ENCODE measurements at regions not wholly inside any gene's neighbourhood (a gene's known extent, or its start where the extent isn't known, plus 50 kb on each side); places are given as distances from the start of the nearest gene placed in this dataset.

DNA sequence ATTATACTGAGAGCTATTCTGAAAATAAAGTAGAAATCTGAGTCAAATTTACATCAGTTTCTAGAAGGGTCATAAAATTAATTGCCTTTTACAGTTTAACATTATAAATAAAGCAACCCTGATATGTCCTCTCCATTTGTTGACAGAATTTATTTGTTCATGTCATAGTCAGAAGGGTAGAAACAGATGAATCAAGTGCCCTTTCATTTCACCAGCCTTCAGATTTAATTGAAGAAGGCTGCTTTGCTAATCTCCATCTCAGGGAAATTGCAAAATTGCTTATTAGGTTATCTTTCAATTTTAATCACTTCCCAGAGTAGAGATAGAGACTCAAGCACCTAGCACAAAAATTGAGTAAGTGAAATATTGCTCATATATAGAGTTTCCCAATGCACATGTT is 76.8 kb downstream of the ATXN7L3B start:
- no peaks in the 10 kb centered on the region for H3K9me3 ChIP-seq (ENCODE audit: control insufficient read depth in 1 of 2, insufficient read depth in 1 of 2, low read length in 2 of 2)
- no peak overlapping the region for H3K4me3 ChIP-seq (ENCODE audit: low read length)
- no peaks in the 10 kb centered on the region for H3K27me3 ChIP-seq (ENCODE audit: control insufficient read depth in 1 of 2, insufficient read depth in 2 of 2, low read length in 2 of 2)
- Mint-ChIP-seq H3K4me1 (ENCODE audit: low read depth) (no peaks in the 10 kb centered on the region), H3K4me3 (no peak overlapping the region), H3K27me3 (no peaks in the 10 kb centered on the region), H3K9me3 (no peaks in the 10 kb centered on the region), H3K27ac (no peak overlapping the region), H3K36me3 (ENCODE audit: low read depth) (no peaks in the 10 kb centered on the region)
- H3K4me1 ChIP-seq (ENCODE audit: insufficient read depth, low read length): no peaks in the 10 kb centered on the region
- ChIA-PET POLR2A (no interaction called here), CTCF (no interaction called here)
- no peak for ATAC-seq (ENCODE audit: poor library complexity)
- no peak for DNase-seq
- no peaks in the 10 kb centered on the region for H3K36me3 ChIP-seq (ENCODE audit: insufficient read depth, low read length)
- intact Hi-C loops (cut with DNase I, micrococcal nuclease): no loop called here
- TF ChIP-seq, protein P1, sequence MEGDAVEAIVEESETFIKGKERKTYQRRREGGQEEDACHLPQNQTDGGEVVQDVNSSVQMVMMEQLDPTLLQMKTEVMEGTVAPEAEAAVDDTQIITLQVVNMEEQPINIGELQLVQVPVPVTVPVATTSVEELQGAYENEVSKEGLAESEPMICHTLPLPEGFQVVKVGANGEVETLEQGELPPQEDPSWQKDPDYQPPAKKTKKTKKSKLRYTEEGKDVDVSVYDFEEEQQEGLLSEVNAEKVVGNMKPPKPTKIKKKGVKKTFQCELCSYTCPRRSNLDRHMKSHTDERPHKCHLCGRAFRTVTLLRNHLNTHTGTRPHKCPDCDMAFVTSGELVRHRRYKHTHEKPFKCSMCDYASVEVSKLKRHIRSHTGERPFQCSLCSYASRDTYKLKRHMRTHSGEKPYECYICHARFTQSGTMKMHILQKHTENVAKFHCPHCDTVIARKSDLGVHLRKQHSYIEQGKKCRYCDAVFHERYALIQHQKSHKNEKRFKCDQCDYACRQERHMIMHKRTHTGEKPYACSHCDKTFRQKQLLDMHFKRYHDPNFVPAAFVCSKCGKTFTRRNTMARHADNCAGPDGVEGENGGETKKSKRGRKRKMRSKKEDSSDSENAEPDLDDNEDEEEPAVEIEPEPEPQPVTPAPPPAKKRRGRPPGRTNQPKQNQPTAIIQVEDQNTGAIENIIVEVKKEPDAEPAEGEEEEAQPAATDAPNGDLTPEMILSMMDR (IDR thresholded peaks at IDR 0.05): no peak
- H3K27ac ChIP-seq (ENCODE audit: low read depth in 1 of 2, low read length in 2 of 2): no peak overlapping the region

GRCh38 chr12:74619084-74619483 is 81.4 kb downstream of the ATXN7L3B start:
- DNase-seq (no peak), ATAC-seq (ENCODE audit: poor library complexity) (no peak)
- intact Hi-C loops (cut with DNase I, micrococcal nuclease): no loop called here
- TF ChIP-seq, protein P1 (IDR thresholded peaks at IDR 0.05): no peak
- Mint-ChIP-seq H3K4me1 (ENCODE audit: low read depth) (no peaks in the 10 kb centered on the region), H3K27me3 (no peaks in the 10 kb centered on the region), H3K4me3 (no peak overlapping the region), H3K27ac (no peak overlapping the region), H3K9me3 (no peaks in the 10 kb centered on the region), H3K36me3 (ENCODE audit: low read depth) (no peaks in the 10 kb centered on the region)
- no peak overlapping the region for H3K27ac ChIP-seq (ENCODE audit: low read depth in 1 of 2, low read length in 2 of 2)
- ChIA-PET CTCF (no interaction called here), POLR2A (no interaction called here)
- H3K27me3 ChIP-seq (ENCODE audit: control insufficient read depth in 1 of 2, insufficient read depth in 2 of 2, low read length in 2 of 2): no peaks in the 10 kb centered on the region
- H3K9me3 ChIP-seq (ENCODE audit: control insufficient read depth in 1 of 2, insufficient read depth in 1 of 2, low read length in 2 of 2): no peaks in the 10 kb centered on the region
- no peak overlapping the region for H3K4me3 ChIP-seq (ENCODE audit: low read length)
- H3K36me3 ChIP-seq (ENCODE audit: insufficient read depth, low read length): no peaks in the 10 kb centered on the region
- H3K4me1 ChIP-seq (ENCODE audit: insufficient read depth, low read length): no peaks in the 10 kb centered on the region

- H3K36me3 ChIP-seq (ENCODE audit: insufficient read depth, low read length): no peaks in the 10 kb centered on the region
- no peaks in the 10 kb centered on the region for H3K9me3 ChIP-seq (ENCODE audit: control insufficient read depth in 1 of 2, insufficient read depth in 1 of 2, low read length in 2 of 2)
- no peaks in the 10 kb centered on the region for H3K4me1 ChIP-seq (ENCODE audit: insufficient read depth, low read length)
- POLR2A ChIA-PET: no interaction called here
- Mint-ChIP-seq H3K4me1 (ENCODE audit: low read depth) (no peaks in the 10 kb centered on the region), H3K27ac (no peak overlapping the region), H3K36me3 (ENCODE audit: low read depth) (no peaks in the 10 kb centered on the region), H3K4me3 (no peak overlapping the region), H3K9me3 (no peaks in the 10 kb centered on the region), H3K27me3 (no peaks in the 10 kb centered on the region)
- ATAC-seq (ENCODE audit: poor library complexity) (no peak), DNase-seq (no peak)
- intact Hi-C loops (cut with DNase I, micrococcal nuclease): no loop called here
- no peak overlapping the region for H3K4me3 ChIP-seq (ENCODE audit: low read length)
- CTCF ChIA-PET: no interaction called here
- H3K27ac ChIP-seq (ENCODE audit: low read depth in 1 of 2, low read length in 2 of 2): no peak overlapping the region
- no peaks in the 10 kb centered on the region for H3K27me3 ChIP-seq (ENCODE audit: control insufficient read depth in 1 of 2, insufficient read depth in 2 of 2, low read length in 2 of 2)
- TF ChIP-seq, protein P1 (IDR thresholded peaks at IDR 0.05): no peak
Measured at GRCh38 chr12:74619884-74620283, 82.2 kb downstream of the ATXN7L3B start.
